ENCODE measurements at regions not wholly inside any gene's neighbourhood (a gene's known extent, or its start where the extent isn't known, plus 50 kb on each side); places are given as distances from the start of the nearest gene placed in this dataset.

DNA sequence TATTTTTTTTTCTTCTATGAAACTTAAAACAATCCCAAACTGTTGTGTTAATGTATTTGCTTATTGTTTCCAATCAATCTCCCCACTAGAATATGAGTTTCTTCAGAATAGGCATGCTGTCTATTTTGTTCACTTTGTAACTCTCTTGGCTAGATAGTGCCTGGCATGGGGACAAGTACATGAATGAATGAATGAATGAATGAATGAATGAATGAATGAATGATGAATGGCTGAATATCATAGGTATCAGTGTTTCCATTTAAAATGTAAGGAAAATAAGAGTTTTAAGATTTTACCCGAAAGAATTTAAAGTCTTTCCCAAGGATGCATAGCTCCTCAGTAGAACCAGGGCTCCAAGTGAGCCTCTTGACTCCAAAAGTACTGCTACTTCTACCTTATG, 294.9 kb upstream of the GADL1 start:
- Mint-ChIP-seq H3K27ac (no peak overlapping the region), H3K9me3 (no peaks in the 10 kb centered on the region), H3K27me3 (ENCODE audit: insufficient read depth) (peaks cover 5% of the 10 kb centered on the region; the same call in 1 of the 2 replicates), H3K4me3 (no peak overlapping the region), H3K36me3 (ENCODE audit: low read depth) (no peaks in the 10 kb centered on the region), H3K4me1 (ENCODE audit: low read depth) (peaks cover 25% of the 10 kb centered on the region)
- no peak for DNase-seq
- TF ChIP-seq, protein P1, sequence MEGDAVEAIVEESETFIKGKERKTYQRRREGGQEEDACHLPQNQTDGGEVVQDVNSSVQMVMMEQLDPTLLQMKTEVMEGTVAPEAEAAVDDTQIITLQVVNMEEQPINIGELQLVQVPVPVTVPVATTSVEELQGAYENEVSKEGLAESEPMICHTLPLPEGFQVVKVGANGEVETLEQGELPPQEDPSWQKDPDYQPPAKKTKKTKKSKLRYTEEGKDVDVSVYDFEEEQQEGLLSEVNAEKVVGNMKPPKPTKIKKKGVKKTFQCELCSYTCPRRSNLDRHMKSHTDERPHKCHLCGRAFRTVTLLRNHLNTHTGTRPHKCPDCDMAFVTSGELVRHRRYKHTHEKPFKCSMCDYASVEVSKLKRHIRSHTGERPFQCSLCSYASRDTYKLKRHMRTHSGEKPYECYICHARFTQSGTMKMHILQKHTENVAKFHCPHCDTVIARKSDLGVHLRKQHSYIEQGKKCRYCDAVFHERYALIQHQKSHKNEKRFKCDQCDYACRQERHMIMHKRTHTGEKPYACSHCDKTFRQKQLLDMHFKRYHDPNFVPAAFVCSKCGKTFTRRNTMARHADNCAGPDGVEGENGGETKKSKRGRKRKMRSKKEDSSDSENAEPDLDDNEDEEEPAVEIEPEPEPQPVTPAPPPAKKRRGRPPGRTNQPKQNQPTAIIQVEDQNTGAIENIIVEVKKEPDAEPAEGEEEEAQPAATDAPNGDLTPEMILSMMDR (IDR thresholded peaks at IDR 0.05): no peak

DNA sequence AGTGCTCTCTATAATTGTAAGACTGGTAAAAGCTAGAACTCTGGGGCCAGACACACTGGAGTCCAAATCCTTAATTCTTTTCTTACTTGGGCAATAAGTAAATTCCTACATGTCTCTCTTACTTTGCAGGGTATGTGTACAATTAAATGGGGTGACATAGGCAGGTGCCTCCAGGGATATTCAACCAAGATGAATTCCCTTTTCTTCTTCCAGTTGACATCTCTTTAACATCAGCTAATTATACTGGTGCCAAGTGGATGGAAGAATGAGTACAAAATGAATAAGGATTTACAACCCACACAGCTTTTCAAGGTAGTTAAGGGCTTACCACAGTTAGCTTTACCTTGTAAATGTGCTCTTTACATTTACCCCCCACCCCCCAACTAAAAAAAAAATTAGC, 295.5 kb upstream of the GADL1 start:
- Mint-ChIP-seq H3K27me3 (ENCODE audit: insufficient read depth) (peaks cover 5% of the 10 kb centered on the region; the same call in 1 of the 2 replicates), H3K4me1 (ENCODE audit: low read depth) (peaks cover 18% of the 10 kb centered on the region), H3K27ac (no peak overlapping the region), H3K36me3 (ENCODE audit: low read depth) (no peaks in the 10 kb centered on the region), H3K4me3 (no peak overlapping the region), H3K9me3 (no peaks in the 10 kb centered on the region)
- TF ChIP-seq, protein P1 (IDR thresholded peaks at IDR 0.05): no peak
- no peak for DNase-seq

DNA sequence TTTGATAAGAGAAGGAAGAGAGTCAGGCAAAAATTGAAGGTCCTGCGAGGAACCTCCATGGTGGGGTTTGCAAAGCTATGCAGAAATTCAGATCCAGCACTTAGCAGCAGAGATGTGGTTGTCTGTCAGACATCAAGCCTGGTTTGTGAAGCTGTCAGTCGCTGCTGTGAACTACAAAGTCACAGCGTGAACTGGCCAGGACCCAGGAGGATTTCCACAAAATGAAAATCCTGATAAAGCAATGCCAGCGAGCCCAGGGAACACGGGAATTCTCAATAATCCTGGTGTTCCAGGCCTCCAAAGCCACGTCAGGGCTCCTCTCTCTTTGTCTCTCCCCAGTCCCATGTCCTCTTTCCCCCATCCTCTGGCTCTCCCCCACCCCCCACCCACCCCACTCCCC, 296.9 kb upstream of the GADL1 start:
- DNase-seq: no peak
- no peaks in the 10 kb centered on the region for H3K36me3 Mint-ChIP-seq (ENCODE audit: low read depth)
- peaks cover 8% of the 10 kb centered on the region; the same call in 1 of the 2 replicates for H3K4me1 Mint-ChIP-seq (ENCODE audit: low read depth)
- H3K9me3 Mint-ChIP-seq: no peaks in the 10 kb centered on the region
- no peak overlapping the region for H3K27ac Mint-ChIP-seq
- no peak overlapping the region for H3K4me3 Mint-ChIP-seq
- H3K27me3 Mint-ChIP-seq (ENCODE audit: insufficient read depth): peaks cover 5% of the 10 kb centered on the region; the same call in 1 of the 2 replicates
- TF ChIP-seq, protein P1 (IDR thresholded peaks at IDR 0.05): no peak

DNA sequence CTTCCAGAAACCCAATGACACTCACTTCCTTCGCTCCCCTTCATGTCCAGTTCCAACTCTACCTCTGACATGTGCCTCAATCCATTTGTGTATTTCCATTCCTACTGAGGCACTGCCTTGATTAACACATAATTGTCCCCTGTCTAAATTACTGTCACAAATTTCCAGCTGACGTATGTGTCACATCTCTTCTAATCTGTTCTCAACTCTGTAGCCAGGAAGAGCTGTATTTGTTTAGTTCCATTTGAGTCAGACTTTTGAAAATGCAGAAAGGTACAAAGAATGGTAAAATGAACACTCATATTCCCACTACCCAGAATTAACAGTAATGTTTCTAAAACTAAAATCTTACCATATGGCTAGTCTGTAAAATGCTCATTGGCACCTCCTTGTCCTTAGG, 299.0 kb upstream of the GADL1 start:
- Mint-ChIP-seq H3K9me3 (no peaks in the 10 kb centered on the region), H3K27me3 (ENCODE audit: insufficient read depth) (peaks cover 5% of the 10 kb centered on the region; the same call in 1 of the 2 replicates), H3K4me3 (no peak overlapping the region), H3K27ac (no peak overlapping the region), H3K4me1 (ENCODE audit: low read depth) (peaks cover 8% of the 10 kb centered on the region; the same call in 1 of the 2 replicates), H3K36me3 (ENCODE audit: low read depth) (no peaks in the 10 kb centered on the region)
- DNase-seq: no peak
- TF ChIP-seq, protein P1 (IDR thresholded peaks at IDR 0.05): no peak

DNA sequence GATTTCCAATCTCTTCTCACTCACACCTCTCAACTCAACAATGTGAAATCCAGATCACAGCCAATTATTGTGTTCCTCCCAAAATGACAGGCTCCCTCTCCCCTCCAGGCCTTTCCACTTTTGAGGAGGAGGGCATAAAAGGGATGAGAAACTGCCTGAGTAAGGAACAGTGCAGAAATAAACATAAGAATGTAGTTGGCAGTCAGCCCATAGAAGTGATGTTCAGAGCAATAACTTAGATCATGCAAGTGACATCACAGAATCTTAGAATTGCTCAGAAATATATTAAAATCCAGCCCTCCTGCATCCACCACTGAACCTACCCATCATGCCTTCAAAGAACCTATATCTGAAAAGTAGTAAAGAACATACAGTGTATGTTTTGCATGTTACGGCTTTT, 299.4 kb upstream of the GADL1 start:
- H3K36me3 Mint-ChIP-seq (ENCODE audit: low read depth): no peaks in the 10 kb centered on the region
- peaks cover 8% of the 10 kb centered on the region; the same call in 1 of the 2 replicates for H3K4me1 Mint-ChIP-seq (ENCODE audit: low read depth)
- DNase-seq: no peak
- no peak overlapping the region for H3K4me3 Mint-ChIP-seq
- H3K27ac Mint-ChIP-seq: no peak overlapping the region
- H3K9me3 Mint-ChIP-seq: no peaks in the 10 kb centered on the region
- TF ChIP-seq, protein P1 (IDR thresholded peaks at IDR 0.05): no peak
- H3K27me3 Mint-ChIP-seq (ENCODE audit: insufficient read depth): peaks cover 5% of the 10 kb centered on the region; the same call in 1 of the 2 replicates

DNA sequence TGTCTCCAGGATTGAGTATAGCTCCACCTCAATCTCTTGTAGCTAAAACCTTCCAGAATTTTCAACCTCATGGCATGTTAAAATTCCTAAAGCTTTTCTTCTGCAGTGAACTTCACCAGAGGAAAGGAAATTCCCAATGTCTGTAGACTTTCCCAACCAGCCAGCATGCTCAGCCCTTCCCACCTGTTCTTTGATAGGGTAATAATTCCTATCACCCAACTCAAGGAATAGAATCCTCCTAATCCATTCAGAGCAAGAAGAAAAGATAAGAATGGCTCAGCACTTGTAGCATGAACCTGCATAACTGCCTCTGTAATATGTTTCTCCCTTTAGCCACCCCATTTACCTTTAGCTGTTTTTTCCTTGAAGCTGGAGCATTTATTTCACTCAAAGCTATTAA, 301.8 kb upstream of the GADL1 start:
- peaks cover 5% of the 10 kb centered on the region; the same call in 1 of the 2 replicates for H3K27me3 Mint-ChIP-seq (ENCODE audit: insufficient read depth)
- TF ChIP-seq, protein P1 (IDR thresholded peaks at IDR 0.05): no peak
- peaks cover 8% of the 10 kb centered on the region; the same call in 1 of the 2 replicates for H3K4me1 Mint-ChIP-seq (ENCODE audit: low read depth)
- no peak overlapping the region for H3K4me3 Mint-ChIP-seq
- H3K36me3 Mint-ChIP-seq (ENCODE audit: low read depth): no peaks in the 10 kb centered on the region
- H3K9me3 Mint-ChIP-seq: no peaks in the 10 kb centered on the region
- DNase-seq: no peak
- no peak overlapping the region for H3K27ac Mint-ChIP-seq
